Pons (tissue), 1 donor: ENCODE measurements at regions not wholly inside any gene's neighbourhood (a gene's known extent, or its start where the extent isn't known, plus 50 kb on each side); places are given as distances from the start of the nearest gene placed in this dataset.
"Not testable (repeated sequence)": the region's sequence is repeated elsewhere in the genome, so short reads cannot be mapped to it uniquely, and the experiment has no call there.

Source experiments
- DNase-seq: peaks from one replicate; pipeline ENCODE4 v3.0.0-alpha.2; 2016; ENCODE audit warnings: low spot score

DNA sequence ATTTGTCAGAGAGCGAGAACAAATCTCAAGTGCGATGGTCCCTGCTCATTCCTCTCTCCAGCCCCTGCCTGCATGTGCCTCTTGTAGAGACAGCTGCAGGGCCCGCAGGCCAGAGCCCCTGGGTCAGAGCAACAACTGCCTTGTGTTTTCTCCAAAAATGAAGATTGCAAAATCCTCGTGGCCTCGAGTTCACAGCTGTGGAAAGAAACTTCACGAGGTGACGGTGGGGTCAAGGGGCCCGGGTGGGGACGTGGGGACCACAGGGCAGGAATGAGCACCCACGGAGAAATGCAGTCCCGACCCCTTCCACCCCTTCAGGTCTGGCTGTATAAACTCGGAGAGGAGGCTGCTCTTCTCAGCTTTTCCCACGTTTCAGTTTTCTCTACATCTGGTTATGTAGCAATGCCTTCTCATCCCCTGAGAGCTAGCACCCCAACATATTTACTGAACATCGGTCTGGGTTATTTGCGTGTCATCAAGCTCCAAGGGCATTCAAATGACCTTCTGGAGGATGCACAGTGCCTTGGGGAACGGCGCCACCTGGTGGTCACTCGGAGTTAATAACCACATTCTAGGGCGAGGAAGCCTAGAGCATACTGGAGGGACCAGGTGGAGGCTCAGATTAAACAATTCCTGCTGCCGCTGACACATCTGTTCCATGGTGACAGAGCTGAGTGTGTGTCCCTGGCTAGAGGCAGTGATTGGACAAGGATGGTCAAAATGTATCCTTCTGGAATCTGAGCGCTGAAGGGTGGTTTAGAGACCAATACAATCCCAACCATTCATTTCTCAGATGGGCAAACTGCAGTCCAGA, 91.4 kb upstream of the CYRIA start:
- peak; percentile 72 for DNase-seq

DNA sequence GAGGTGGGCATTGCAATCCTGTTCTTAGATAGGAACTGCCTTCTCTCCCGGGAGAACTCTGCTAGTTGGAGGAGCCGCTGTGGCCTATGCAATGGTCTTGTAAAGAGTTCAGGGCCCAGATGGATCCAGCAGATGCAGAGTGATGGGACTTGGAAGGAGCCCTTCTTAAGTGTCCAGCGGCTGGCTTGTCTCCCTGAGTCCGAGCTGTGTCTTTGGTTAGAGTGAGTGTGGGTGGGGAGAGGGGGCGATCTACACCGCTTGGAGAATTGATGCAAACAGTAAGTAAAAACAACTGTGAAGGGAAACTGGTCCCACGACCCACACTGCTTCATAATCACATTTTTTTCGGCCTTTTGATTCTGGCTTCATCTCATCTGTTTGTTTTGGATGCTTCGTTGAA, 89.8 kb upstream of the CYRIA start:
- no peak for DNase-seq

DNA sequence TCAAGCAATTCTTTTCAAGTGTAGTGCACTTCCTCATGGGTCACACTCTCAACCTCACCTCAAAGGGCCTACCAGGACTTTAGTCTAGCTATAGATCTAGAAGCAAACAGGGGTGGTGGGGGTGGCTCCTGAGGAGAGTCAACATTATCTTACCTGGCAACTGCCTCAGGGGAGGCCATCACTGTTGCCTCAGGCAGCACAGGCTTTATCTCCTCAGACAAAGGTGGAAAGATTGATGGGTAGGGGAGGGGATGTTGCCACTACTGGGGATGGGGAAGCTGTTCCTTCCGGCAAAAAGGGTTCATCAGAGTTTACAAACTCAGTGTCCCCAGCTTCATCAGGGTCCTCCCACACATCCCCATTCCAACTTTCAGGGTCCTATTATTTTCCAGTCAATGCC, 87.4 kb upstream of the CYRIA start:
- not testable (repeated sequence) for DNase-seq

DNA sequence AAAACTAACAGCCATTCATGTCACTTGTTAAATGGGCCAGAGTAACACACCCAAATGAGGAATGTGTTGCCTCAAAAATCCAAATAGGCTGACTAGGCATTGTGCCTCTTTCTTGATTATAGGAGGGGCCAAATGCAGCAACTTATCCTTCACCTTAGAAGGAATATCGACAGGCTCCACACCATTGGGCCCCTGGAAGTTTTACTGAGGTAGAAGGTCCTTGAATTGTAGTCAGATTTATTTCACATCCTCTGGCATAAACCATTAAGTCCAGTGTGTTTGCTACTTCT, 85.2 kb upstream of the CYRIA start:
- DNase-seq, result not testable (repeated sequence)

DNA sequence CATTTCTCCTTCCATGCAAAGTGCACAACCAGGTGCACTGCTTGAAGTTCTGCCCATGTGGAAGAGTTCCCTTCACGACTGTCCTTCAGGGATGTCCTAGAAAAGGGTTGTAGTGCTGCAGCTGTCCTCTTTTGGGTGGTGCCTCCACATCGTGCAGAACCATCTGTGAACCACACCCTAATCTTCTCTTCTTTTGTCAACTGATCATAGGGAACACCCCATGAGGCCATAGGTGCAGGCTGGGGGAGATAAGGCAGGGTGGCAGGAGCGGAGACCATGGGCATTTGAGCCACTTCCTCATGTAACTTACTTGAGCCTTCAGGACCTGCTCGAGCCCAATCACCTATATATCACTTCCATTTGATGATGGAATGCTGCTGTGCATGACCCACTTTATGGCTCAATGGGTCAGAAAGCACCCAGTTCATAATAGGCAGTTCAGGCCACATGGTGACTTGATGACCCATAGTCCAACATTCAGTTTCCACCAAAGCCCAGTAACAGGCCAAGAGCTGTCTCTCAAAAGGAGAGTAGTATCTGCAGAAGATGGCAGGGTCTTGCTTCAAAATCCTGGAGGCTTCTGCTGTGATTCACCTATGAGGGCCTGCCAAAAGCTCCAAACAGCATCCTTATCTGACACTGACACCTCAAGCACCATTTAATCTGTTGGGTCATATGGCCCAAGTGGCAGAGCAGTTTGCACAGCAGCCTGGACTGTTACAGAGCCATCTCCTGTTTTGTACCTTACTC, 84.7 kb upstream of the CYRIA start:
- no peak for DNase-seq

DNA sequence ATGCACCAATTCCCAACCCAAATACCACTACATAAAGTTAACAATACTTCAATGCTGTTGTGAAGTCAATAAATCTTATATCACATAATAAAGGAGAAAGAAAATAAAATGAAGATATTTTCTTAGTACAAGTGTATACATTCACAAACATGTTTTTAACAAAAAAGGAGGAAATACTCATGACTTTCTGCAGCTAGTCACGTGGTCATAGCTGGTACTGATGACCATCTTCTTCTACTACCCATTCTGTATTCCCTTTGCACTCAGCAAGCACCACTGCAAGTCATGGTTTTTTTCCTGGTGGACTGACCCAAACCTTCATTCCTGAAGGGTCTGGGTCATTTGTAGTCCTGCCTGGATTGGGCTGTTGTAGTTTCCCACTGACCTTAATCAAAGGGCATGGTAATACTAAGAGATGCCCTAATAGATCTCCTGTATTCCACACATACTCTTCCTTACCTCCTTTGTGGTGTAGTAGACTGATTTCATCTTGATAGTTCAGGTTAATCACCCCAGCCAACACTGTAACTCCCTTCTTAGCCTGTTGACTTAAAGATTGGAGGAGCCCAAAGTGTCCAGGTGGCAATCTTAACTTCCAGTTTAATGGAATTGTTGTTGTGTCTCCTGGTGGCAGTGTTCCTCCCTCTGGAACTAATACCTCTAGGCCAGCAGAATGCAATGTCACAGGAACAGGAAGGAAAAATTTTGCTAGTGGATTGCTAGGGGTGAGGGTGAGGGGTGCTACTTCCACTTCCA, 83.1 kb upstream of the CYRIA start:
- DNase-seq, result not testable (repeated sequence)

DNA sequence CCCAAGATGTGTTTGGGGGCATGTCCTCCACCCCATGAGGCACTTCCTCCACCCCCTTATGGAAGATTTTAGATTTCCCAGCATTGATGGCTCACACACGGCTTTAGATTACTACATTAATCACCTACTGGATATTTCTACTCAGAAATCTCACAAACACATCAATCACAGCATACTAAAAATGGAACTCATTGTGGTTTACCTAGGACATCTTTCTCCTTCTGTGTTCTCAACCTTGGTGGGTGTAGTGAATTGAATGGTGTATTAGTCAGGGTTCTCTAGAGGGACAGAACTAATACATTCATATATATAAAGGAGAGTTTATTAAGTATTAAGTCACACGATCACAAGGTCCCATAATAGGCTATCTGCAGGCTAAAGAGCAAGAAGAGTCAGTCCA, 82.1 kb upstream of the CYRIA start:
- no peak for DNase-seq

DNA sequence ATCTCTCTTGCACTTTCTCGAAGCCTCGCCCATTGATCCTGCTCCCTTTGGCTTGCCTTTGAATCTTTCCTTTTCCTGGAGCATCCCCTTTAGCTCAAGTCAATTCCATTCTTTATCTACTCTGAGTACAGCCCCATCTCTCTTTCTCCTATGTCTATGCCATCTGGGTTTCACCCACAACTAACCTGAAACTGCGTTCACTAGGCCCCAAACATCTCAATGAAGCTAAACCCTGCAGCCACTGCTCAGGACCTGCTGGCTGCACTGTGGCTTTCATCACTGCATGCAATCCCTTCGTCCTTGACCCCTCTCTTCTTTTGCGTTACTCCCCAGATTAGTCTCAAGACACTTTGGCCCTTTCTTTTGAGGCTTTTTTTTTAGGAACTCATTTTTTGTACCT, 81.6 kb upstream of the CYRIA start:
- no peak for DNase-seq

DNA sequence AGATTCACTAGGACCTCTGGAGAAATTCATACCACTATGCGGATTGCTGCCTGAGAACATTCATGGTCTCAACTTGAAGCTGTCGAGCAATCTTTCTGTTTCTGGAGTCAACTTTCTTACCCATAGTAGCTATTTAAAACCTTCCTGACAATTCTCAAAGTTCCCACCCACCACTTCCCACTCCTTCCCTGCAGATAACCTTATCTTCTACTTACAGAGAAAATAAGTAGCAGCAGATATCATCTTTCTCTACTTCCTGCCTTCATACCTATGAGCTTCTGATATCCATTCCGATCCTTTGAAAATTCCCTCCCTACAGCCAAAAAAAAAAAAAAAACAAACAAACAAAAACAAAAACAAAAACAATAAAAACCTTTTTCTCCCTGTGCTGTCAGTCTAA, 81.2 kb upstream of the CYRIA start:
- no peak for DNase-seq

DNA sequence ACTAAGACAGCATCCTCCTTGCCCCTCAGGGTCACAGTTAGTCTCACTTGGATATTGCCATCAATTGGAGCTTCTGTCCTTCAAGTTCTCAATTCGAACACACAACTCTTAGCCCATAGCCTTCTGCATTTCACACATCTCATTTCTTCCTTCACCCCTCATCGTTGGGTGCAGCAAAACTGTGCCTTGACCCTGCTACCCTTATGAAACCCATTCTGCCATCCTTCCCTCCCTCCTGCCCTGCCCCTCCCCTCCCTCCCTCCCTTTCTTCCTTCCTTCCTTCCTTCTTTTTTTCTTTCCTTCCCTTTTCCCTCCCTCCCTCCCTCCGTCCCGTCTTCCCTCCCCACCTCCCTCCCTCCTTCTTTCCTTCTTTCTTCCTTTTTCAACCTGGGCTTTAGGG, 80.7 kb upstream of the CYRIA start:
- no peak for DNase-seq

DNA sequence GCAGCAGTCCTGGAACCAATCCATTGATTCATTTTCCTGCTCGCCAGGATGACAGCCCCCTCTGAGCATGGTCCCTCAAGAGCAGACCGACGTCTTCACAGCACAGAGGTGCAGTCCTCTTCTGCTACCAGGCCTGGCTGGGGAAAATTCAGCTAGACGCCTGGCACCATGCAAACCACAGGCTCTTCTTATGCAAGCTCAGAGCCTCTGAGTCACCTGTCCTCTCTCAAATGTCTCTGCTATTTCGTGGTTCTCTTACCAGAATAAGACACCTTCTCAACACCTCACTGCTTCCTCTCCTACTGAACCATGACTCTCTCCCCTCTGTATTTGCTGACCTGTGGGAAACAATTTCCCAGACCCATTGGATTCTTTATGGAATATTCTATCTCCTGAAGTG, 79.8 kb upstream of the CYRIA start:
- no peak for DNase-seq

DNA sequence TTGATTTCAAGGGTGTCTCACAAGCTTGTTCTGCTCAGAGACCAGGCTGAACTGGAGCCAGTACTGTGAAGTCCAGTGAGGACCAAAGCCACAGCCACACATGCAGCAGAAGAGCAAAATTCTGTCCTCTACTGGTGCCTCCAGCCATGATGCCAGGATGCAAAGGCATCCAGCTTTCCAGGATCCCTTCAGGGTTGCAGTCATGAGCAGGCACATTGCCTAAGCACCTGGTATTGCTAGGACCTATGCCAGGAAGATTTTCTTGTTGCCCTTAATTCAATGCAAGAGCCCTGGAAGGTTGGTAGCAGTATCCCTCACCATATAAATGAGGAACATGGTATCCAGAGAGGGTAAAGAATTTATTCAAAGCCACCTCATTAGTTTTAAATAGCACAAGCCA, 78.9 kb upstream of the CYRIA start:
- DNase-seq, result peak; percentile 14

DNA sequence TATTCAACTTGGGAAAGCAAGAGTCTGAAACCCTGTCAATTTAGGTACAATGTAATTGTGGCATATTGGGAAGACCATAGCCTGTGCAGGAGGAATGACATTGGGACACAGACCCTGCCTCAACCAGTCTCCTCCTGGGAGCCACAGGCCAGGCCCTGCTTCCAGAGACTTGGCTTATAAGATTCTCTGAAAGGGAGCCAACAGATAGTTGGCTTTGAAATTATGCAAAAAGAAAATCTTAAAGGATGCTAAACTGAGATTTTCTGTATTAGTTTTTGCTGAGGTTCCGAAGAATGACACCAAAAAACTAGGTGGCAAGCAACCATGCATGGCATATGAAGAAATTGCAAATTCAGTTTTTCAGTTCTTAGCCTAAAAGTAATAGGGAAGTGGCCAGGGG, 76.4 kb upstream of the CYRIA start:
- no peak for DNase-seq

DNA sequence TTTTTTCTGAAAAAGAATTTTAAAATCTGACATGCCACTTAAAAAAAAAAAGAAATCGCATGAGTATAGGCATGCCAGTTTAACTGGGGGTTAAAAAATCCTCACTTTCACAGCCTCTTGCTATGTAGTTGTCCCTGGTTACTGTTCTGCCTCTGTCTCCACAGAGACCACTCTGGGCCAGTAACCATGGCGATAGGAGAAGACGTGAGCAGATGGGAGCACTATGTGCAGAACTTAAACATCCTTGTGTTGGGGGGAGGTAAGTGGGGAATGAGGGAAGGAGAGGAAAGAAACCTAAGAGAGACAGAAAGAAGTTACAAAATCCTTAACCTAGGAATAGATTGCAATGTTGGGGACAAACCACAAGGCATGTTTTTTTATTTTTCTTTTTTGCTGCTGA, 75.9 kb upstream of the CYRIA start:
- no peak for DNase-seq

DNA sequence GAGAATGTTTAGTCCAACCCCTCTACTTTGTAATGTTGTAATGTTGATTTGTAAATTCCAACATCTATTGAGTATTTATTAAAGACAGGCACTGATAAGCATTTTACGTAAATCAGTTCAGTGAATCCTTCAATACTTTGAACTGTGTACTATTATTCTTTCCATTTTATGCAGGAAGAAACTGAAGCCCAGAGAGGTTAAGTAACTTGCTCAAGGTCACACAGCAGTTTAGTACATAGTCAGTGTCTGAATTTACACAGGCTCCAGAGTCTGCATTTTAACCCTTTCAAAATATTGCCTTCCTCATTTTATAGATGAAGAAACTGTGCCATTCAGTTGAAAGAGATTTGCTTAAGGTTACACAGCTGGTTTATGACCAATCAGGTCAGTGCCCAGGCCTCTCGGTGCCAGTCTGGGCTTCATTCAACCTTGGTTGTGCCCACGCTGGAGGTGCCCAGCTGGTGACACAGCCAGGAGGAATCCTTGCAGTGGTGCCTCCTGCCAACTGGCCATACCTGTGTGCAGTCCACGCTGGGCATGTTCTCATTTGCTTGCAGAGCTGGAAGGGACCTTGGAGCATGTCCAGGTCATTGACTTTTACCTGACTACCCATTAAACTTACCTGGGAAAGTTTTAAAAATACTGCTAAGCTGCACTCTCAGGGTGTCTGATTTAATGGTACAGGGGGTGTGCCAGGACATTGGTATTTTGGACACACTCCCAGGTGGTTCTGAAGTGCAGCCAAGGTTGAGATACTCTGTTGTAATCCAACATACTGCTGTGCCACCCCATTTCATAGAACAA, 74.3 kb upstream of the CYRIA start:
- no peak for DNase-seq

DNA sequence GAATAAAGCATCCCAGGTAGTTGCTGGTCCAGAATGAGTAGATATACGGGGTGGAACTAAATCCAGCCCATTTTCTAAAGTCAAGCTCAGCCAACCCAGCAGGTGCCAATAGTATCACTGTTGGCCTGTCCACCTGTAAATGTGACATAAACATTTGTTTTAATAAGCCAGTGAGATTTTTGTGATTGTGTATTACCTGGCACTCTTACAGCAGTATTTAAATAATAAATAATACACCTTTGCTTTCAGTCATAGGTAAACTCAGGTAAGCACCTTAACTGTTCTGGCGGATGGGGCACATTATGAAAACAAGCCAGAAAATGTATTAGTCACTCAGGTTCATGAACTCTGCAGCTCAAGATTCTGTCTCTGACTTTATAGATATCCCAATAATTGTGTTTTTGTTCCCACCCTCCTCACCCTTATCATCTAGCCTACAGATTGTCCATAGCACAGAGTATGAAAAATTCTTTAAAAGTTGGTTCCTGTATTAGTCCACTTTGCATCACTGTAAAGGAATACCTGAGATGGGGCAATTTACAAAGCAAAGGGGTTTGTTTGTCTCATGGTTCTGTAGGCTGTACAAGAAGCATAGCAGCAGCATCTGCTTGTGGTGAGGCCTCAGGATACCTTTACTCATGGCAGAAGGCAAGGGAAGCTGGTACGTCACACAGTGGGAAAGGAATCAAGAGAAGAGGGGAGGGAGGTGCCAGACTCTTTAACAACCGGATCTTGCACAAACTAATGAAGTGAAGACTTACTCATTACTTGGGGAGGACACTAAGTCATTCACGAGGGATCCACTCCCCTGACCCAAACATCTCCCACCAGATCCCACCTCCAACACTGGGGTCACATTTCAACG, 73.0 kb upstream of the CYRIA start:
- no peak for DNase-seq

DNA sequence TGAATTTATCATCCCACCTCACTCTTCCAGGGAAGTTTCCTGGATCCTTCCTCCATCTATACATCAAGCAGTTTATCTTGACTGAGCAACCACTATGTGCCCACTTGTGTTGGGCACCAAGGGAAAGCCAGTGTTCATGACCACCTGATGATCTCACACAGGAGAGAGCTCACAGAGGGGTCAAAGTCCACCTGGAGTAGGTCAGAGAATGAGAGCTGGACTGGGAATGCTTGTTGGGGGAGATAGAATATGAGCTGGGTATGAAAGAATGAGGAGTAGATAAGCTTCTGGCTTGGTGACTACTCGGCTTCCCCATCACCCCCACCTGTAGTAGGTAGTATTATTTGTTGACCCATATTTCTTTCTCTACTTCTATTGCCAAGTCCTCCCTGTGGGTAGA, 72.2 kb upstream of the CYRIA start:
- no peak for DNase-seq

DNA sequence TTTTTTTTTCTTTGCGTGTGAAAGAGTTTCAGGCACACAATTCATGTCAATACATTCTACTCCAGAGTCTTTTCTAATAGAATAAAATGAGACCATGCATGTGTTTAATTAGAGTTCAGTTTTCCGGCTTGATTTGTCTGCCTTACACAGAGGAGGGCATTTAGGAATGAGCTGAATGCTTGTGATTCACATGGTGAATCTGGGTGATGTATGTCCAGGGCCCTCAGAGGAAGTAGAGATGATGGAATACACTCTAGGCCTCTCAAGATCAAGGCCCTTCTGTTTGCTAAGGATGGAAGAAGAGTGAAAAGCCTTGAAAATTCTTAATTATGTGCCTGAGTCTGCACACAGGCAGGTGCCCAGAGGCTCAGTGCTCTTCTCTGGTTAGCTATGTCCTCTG, 71.0 kb upstream of the CYRIA start:
- no peak for DNase-seq

DNA sequence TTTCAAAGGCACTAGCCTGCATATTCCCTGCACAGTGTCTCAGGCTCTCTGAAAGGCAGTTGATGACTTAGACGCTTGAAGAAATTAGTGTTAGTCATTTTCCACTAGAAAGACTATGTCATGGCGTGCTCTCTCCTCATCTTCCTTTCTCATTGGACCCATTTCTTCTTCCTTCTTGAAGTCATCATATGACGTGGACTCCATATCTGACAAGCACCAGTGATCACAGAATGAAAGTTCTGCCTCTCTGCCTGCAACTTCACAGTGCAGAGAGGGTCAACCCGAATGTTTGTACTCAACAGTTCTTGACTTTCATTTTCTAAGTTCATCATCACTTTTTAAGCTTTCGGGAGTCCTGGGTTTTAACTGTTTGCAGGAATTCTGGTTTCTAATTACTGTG, 63.7 kb upstream of the CYRIA start:
- no peak for DNase-seq

DNA sequence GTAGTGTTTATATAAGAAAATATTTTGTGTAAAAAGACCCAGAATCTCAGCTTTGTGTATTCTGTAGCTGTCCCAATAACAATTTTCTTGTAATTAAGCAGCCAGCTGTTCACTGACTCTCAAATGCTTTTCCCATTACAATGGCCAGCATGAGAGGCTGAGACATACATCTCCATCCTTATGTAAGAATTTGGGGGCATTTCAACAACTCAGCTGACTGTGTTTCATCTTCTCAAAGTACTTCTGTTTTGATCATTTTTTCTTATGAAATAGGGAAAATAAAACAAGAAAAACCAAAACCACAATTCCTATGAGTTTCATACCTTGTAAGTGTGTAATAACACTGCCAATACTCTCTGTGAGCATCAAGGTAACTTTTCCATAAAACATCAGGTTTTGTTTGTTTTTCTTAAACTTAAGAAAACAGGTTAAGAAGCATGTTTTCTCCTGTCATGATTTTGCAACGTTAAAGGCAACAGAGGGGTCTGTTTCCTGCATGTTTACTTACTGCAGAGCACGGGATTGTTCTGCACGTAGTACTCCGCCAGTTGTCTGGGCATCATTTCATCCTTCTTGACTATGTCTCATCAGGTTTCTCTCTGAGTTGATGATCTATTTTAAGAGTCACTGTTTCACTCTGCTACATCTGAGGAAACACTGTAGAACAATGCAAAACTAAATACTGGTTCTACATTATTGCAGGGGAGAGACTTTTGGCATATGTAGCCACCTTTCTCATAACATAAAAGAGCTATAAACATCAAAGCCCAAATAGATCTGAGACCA, 62.9 kb upstream of the CYRIA start:
- DNase-seq, result no peak

DNA sequence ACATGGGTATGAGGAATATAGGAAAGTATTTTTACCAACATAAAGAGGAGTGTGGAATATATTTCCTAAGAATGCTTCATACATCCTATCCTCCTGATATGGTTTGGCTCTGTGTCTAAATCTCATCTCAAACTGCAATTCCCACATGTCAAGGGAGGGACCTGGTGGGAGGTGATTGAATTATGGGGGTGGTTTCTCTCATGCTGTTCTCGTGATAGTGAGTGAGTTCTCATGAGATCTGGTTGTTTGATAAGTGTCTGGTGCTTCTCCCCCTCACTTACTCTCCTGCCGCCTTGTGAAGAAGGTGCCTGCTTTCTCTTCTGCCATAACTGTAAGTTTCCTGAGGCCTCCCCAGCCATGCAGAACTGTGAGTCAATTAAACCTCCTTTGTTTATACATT, 62.2 kb upstream of the CYRIA start:
- not testable (repeated sequence) for DNase-seq
